Osteoblast (primary cell): ENCODE measurements at regions not wholly inside any gene's neighbourhood (a gene's known extent, or its start where the extent isn't known, plus 50 kb on each side); places are given as distances from the start of the nearest gene placed in this dataset.
"Not testable (repeated sequence)": the region's sequence is repeated elsewhere in the genome, so short reads cannot be mapped to it uniquely, and the experiment has no call there.

Experiments used
- DNase-seq: peaks from one replicate; pipeline ENCODE4 v3.0.0; 2011; ENCODE audit warnings: low spot score, mixed read lengths; ENCODE audit not compliant: insufficient read length; ENCODE audit errors: missing footprints
- H2AFZ ChIP-seq: 2 replicates; pipeline ENCODE4 v1.6.0; 2011; ENCODE audit warnings: mild to moderate bottlenecking, low read length
- H3K27ac ChIP-seq: 2 replicates; pipeline ENCODE4 v1.5.1; 2011; ENCODE audit warnings: mild to moderate bottlenecking, low read depth, low read length, moderate library complexity
- H3K27me3 ChIP-seq: 2 replicates; pipeline ENCODE4 v1.6.0; 2012; ENCODE audit warnings: mild to moderate bottlenecking, control low read depth, inconsistent platforms, low read length, moderate library complexity; ENCODE audit not compliant: insufficient read depth
- H3K36me3 ChIP-seq: 2 replicates; pipeline ENCODE4 v1.5.1; 2011; ENCODE audit warnings: mild to moderate bottlenecking, low read length, control low read depth, moderate library complexity; ENCODE audit not compliant: insufficient read depth
- H3K4me1 ChIP-seq: 2 replicates; pipeline ENCODE4 v1.5.1; 2011; ENCODE audit warnings: mild to moderate bottlenecking, low read length, control low read depth, moderate library complexity; ENCODE audit not compliant: insufficient read depth
- H3K4me2 ChIP-seq: 2 replicates; pipeline ENCODE4 v1.6.0; 2011; ENCODE audit warnings: mild to moderate bottlenecking, low read length; ENCODE audit not compliant: insufficient read depth
- H3K4me3 ChIP-seq: fragments of 200-600 bp; sonication (generic); 3 replicates; pipeline ENCODE4 v1.5.1; 2012; ENCODE audit warnings: mild to moderate bottlenecking, low read length, inconsistent platforms; ENCODE audit not compliant: insufficient read depth
- H3K79me2 ChIP-seq: 2 replicates; pipeline ENCODE4 v1.6.0; 2012; ENCODE audit warnings: mild to moderate bottlenecking, low read length, control low read depth, inconsistent platforms; ENCODE audit not compliant: insufficient read depth
- H3K9me3 ChIP-seq: 2 replicates; pipeline ENCODE4 v1.5.1; 2011; ENCODE audit warnings: low read depth, low read length, control low read depth
- H4K20me1 ChIP-seq: 2 replicates; pipeline ENCODE4 v1.6.0; 2012; ENCODE audit warnings: mild to moderate bottlenecking, low read length, control low read depth; ENCODE audit not compliant: insufficient read depth
- CTCF ChIP-seq: IDR thresholded peaks from 2 replicates; pipeline ENCODE4 v1.5.1; 2011; ENCODE audit warnings: mild to moderate bottlenecking, low read depth, low read length, moderate library complexity; ENCODE audit errors: extremely low read depth

GRCh38 chr19:13681509-13681908, 82.8 kb upstream of the MRI1 start:
- no peak for TF ChIP-seq CTCF
- Histone ChIP-seq H3K79me2 (no peaks in the 10 kb centered on the region), H3K27me3 (no peaks in the 10 kb centered on the region), H3K9me3 (peaks cover 6% of the 10 kb centered on the region), H3K4me2 (no peak overlapping the region), H2AFZ (no peak overlapping the region), H3K4me3 (no peak overlapping the region), H3K36me3 (no peaks in the 10 kb centered on the region), H4K20me1 (no peaks in the 10 kb centered on the region), H3K4me1 (no peaks in the 10 kb centered on the region), H3K27ac (no peak overlapping the region)
- no peak for DNase-seq

GRCh38 chr19:13680708-13681360, 83.5 kb upstream of the MRI1 start:
- DNase-seq, H3K36me3 ChIP-seq, H3K79me2 ChIP-seq, H3K4me3 ChIP-seq, H3K4me2 ChIP-seq, H3K9me3 ChIP-seq, H3K4me1 ChIP-seq, H3K27ac ChIP-seq, H3K27me3 ChIP-seq, H2AFZ ChIP-seq, H4K20me1 ChIP-seq: not testable (repeated sequence)

GRCh38 chr19:13676967-13677366, 87.4 kb upstream of the MRI1 start:
- H3K36me3 ChIP-seq, H3K79me2 ChIP-seq, DNase-seq, H3K4me2 ChIP-seq, H3K4me3 ChIP-seq, H2AFZ ChIP-seq, H3K9me3 ChIP-seq, H4K20me1 ChIP-seq, H3K27me3 ChIP-seq, H3K27ac ChIP-seq, H3K4me1 ChIP-seq: not testable (repeated sequence)

GRCh38 chr19:13672480-13673175, 91.7 kb upstream of the MRI1 start:
- H3K4me3 ChIP-seq, H3K4me2 ChIP-seq, H3K9me3 ChIP-seq, H2AFZ ChIP-seq, H3K79me2 ChIP-seq, H4K20me1 ChIP-seq, H3K27me3 ChIP-seq, H3K4me1 ChIP-seq, H3K27ac ChIP-seq, DNase-seq, H3K36me3 ChIP-seq: not testable (repeated sequence)

GRCh38 chr19:13670846-13671245, 93.5 kb upstream of the MRI1 start:
- Histone ChIP-seq H4K20me1 (no peaks in the 10 kb centered on the region), H3K79me2 (no peaks in the 10 kb centered on the region), H3K27me3 (no peaks in the 10 kb centered on the region), H3K4me1 (no peaks in the 10 kb centered on the region), H3K27ac (no peak overlapping the region), H3K4me2 (no peak overlapping the region), H2AFZ (no peak overlapping the region), H3K4me3 (no peak overlapping the region), H3K36me3 (no peaks in the 10 kb centered on the region), H3K9me3 (no peaks in the 10 kb centered on the region)
- no peak for TF ChIP-seq CTCF
- DNase-seq, result no peak
